ENCODE measurements at regions not wholly inside any gene's neighbourhood (a gene's known extent, or its start where the extent isn't known, plus 50 kb on each side); places are given as distances from the start of the nearest gene placed in this dataset.

- no peaks in the 10 kb centered on the region for H3K36me3 ChIP-seq (ENCODE audit: control insufficient read depth, insufficient read depth, low read length)
- no peaks in the 10 kb centered on the region for H3K9me3 ChIP-seq (ENCODE audit: control insufficient read depth, insufficient read depth, low read length)
- no peaks in the 10 kb centered on the region for H3K4me1 ChIP-seq (ENCODE audit: control insufficient read depth, insufficient read depth, low read length)
- no peaks in the 10 kb centered on the region for H3K27me3 ChIP-seq (ENCODE audit: control insufficient read depth, insufficient read depth, low read length)
- no peak overlapping the region for H3K4me3 ChIP-seq (ENCODE audit: low read depth, low read length)
- H3K27ac ChIP-seq (ENCODE audit: low read depth, low read length), result no peak overlapping the region
- no peak for DNase-seq (ENCODE audit: low read depth in 4 of 6, low spot score in 6 of 6)
- WGBS (ENCODE audit: insufficient coverage), result 71% methylated on average over 1 of the region's 1 CpG
Measured at GRCh38 chr1:91076834-91077233, 55.0 kb upstream of the ZNF644 start.

- WGBS (ENCODE audit: insufficient coverage), result 80% methylated on average over 9 of the region's 11 CpGs
- DNase-seq (ENCODE audit: low read depth in 4 of 6, low spot score in 6 of 6), result no peak
- Histone ChIP-seq H3K4me3 (ENCODE audit: low read depth, low read length) (no peak overlapping the region), H3K27ac (ENCODE audit: low read depth, low read length) (no peak overlapping the region), H3K4me1 (ENCODE audit: control insufficient read depth, insufficient read depth, low read length) (no peaks in the 10 kb centered on the region), H3K36me3 (ENCODE audit: control insufficient read depth, insufficient read depth, low read length) (no peaks in the 10 kb centered on the region), H3K27me3 (ENCODE audit: control insufficient read depth, insufficient read depth, low read length) (no peaks in the 10 kb centered on the region), H3K9me3 (ENCODE audit: control insufficient read depth, insufficient read depth, low read length) (no peaks in the 10 kb centered on the region)
Measured at GRCh38 chr1:91075233-91076135, 53.6 kb upstream of the ZNF644 start.

DNA sequence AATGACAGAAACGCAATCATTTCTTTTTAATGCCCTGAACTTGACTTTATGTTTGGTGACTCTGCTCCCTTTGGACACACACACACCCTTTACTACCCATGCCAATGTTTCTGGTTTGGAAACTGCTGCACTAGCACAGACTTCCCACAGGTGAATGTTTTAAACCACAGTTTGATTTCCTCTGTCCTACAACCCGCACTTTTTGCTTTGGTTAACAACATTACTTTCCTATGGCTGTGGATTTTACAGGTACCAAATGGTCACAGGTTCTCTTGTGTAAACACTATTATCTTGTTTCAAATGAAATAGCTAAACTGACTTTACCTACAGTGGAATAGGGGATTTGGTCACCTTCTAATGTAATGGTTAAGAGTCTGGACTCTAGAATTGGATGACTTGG lies 51.5 kb upstream of the ZNF644 start:
- H3K4me1 ChIP-seq (ENCODE audit: control insufficient read depth, insufficient read depth, low read length), result no peaks in the 10 kb centered on the region
- 82% methylated on average over 1 of the region's 2 CpGs for WGBS (ENCODE audit: insufficient coverage)
- H3K9me3 ChIP-seq (ENCODE audit: control insufficient read depth, insufficient read depth, low read length), result no peaks in the 10 kb centered on the region
- H3K27ac ChIP-seq (ENCODE audit: low read depth, low read length), result no peak overlapping the region
- H3K36me3 ChIP-seq (ENCODE audit: control insufficient read depth, insufficient read depth, low read length), result no peaks in the 10 kb centered on the region
- H3K4me3 ChIP-seq (ENCODE audit: low read depth, low read length), result no peak overlapping the region
- no peaks in the 10 kb centered on the region for H3K27me3 ChIP-seq (ENCODE audit: control insufficient read depth, insufficient read depth, low read length)
- no peak for DNase-seq (ENCODE audit: low read depth in 4 of 6, low spot score in 6 of 6)

GRCh38 chr1:91071838-91072237 lies 50.0 kb upstream of the ZNF644 start:
- Histone ChIP-seq H3K4me1 (ENCODE audit: control insufficient read depth, insufficient read depth, low read length) (no peaks in the 10 kb centered on the region), H3K27ac (ENCODE audit: low read depth, low read length) (no peak overlapping the region), H3K4me3 (ENCODE audit: low read depth, low read length) (no peak overlapping the region), H3K36me3 (ENCODE audit: control insufficient read depth, insufficient read depth, low read length) (no peaks in the 10 kb centered on the region), H3K9me3 (ENCODE audit: control insufficient read depth, insufficient read depth, low read length) (no peaks in the 10 kb centered on the region), H3K27me3 (ENCODE audit: control insufficient read depth, insufficient read depth, low read length) (no peaks in the 10 kb centered on the region)
- DNase-seq (ENCODE audit: low read depth in 4 of 6, low spot score in 6 of 6), result no peak
- WGBS (ENCODE audit: insufficient coverage), result 100% methylated on average over 1 of the region's 5 CpGs
